BLaER1 treated with 17β-estradiol and CSF1 and Interleukin-3, amounts not matched to agents 10 nM and 100 nM (cell line): ENCODE measurements at regions not wholly inside any gene's neighbourhood (a gene's known extent, or its start where the extent isn't known, plus 50 kb on each side); places are given as distances from the start of the nearest gene placed in this dataset.

ENCODE experiments used
- H3K27ac ChIP-seq, 11 experiments: shearing (Covaris generic); formaldehyde crosslinking; 2 replicates each; pipeline ENCODE4 v1.8.1; 2022
- H3K27me3 ChIP-seq, 11 experiments: shearing (Covaris generic); formaldehyde crosslinking; 2 replicates each; pipeline ENCODE4 v1.8.1; 2022
- H3K36me3 ChIP-seq, 11 experiments: shearing (Covaris generic); formaldehyde crosslinking; 2 replicates each; pipeline ENCODE4 v1.8.1; 2022
- H3K4me1 ChIP-seq, 10 experiments: shearing (Covaris generic); formaldehyde crosslinking; 2 replicates each; pipeline ENCODE4 v1.8.1; 2022
- H3K4me2 ChIP-seq, 11 experiments: shearing (Covaris generic); formaldehyde crosslinking; 2 replicates each; pipeline ENCODE4 v1.8.1; 2022
- H3K4me3 ChIP-seq, 10 experiments: shearing (Covaris generic); formaldehyde crosslinking; 2 replicates each; pipeline ENCODE4 v1.8.1; 2022
- H3K9ac ChIP-seq, 11 experiments: shearing (Covaris generic); formaldehyde crosslinking; 2 replicates each; pipeline ENCODE4 v1.8.1; 2022
- H3K9me3 ChIP-seq, 11 experiments: shearing (Covaris generic); formaldehyde crosslinking; replicated peaks in 1 of 11; 2 replicates each; pipeline ENCODE4 v1.8.1; 2022
- H4K20me1 ChIP-seq, 11 experiments: shearing (Covaris generic); formaldehyde crosslinking; 2 replicates each; pipeline ENCODE4 v1.8.1; 2022
- Cebpa-rat ChIP-seq, 11 experiments: shearing (Covaris generic); IDR thresholded peaks; 2 replicates each; pipeline ENCODE4 v1.8.1; 2022

- no peak overlapping the region for H3K4me3 ChIP-seq
- H3K4me2 ChIP-seq = no peak overlapping the region
- no peaks in the 10 kb centered on the region for H3K4me1 ChIP-seq
- TF ChIP-seq Cebpa-rat (IDR thresholded peaks at IDR 0.05) = no peak
- H4K20me1 ChIP-seq = no peaks in the 10 kb centered on the region
- H3K9ac ChIP-seq = no peak overlapping the region
- H3K27me3 ChIP-seq = no peaks in the 10 kb centered on the region
- no peak overlapping the region for H3K27ac ChIP-seq
- H3K9me3 ChIP-seq = peaks cover 0 to 12% (median 0%) of the 10 kb centered on the region in 11 experiments; a peak in 4 of 22 replicates
- H3K36me3 ChIP-seq = no peaks in the 10 kb centered on the region
Observed at GRCh38 chr6:140970485-140970884, 1162.2 kb upstream of the GJE1 start.

DNA sequence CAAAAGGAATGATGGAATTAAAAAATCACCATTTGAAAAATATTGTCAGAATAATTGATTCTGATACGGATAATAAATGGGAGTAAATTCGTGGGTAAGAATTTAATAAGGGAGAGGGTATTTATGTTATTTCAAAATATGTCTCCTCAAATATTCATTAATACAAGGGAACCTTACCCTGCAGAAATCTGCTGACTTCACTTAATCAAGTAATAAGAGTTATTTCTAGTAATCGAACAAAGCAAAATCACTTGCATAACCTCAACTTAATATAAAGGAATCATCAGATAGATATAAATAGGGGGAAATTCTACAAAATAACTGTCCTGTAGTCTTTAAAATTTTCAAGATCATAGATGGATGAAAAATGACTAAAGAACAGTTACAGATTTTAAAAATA, 1164.7 kb upstream of the GJE1 start:
- no peak overlapping the region for H3K27ac ChIP-seq
- no peaks in the 10 kb centered on the region for H3K4me1 ChIP-seq
- no peak overlapping the region for H3K4me2 ChIP-seq
- no peaks in the 10 kb centered on the region for H3K27me3 ChIP-seq
- H3K9ac ChIP-seq = no peak overlapping the region
- H3K9me3 ChIP-seq = peaks cover 0 to 12% (median 0%) of the 10 kb centered on the region in 11 experiments; a peak in 4 of 22 replicates
- no peaks in the 10 kb centered on the region for H4K20me1 ChIP-seq
- no peak overlapping the region for H3K4me3 ChIP-seq
- H3K36me3 ChIP-seq = no peaks in the 10 kb centered on the region
- TF ChIP-seq Cebpa-rat (IDR thresholded peaks at IDR 0.05) = no peak

DNA sequence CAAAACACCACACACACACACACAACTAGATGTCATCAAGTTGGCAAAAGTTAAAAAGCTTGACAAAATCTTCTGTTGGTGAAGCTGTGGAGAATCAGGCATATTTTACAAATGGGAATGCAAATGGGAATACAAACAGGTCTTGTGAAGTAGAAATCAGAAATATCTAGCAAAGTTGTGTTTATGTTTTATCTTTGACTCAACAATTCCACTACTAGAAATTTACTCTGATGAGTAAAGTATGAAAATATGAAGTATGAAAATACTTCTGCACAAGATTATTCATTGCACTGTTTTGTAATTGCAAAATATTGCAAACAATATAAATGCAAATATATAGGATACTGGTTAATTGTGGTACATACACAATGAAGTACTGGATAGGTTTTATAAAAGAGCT, 1166.0 kb upstream of the GJE1 start:
- Histone ChIP-seq H3K4me2 (no peak overlapping the region), H3K36me3 (no peaks in the 10 kb centered on the region), H3K27ac (no peak overlapping the region), H3K4me1 (no peaks in the 10 kb centered on the region), H3K9me3 (peaks cover 0 to 3% (median 0%) of the 10 kb centered on the region in 11 experiments; a peak in 3 of 22 replicates), H3K27me3 (no peaks in the 10 kb centered on the region), H4K20me1 (no peaks in the 10 kb centered on the region), H3K9ac (no peak overlapping the region), H3K4me3 (no peak overlapping the region)
- no peak for TF ChIP-seq Cebpa-rat (IDR thresholded peaks at IDR 0.05)

- Histone ChIP-seq H3K27ac (no peak overlapping the region), H3K27me3 (no peaks in the 10 kb centered on the region), H3K4me1 (no peaks in the 10 kb centered on the region), H3K9me3 (no peaks in the 10 kb centered on the region), H3K4me2 (no peak overlapping the region), H4K20me1 (no peaks in the 10 kb centered on the region), H3K36me3 (no peaks in the 10 kb centered on the region), H3K4me3 (no peak overlapping the region), H3K9ac (no peak overlapping the region)
- no peak for TF ChIP-seq Cebpa-rat (IDR thresholded peaks at IDR 0.05)
Observed at GRCh38 chr6:140960566-140960965, 1172.2 kb upstream of the GJE1 start.

GRCh38 chr6:140957386-140957785, 1175.3 kb upstream of the GJE1 start:
- H3K36me3 ChIP-seq = no peaks in the 10 kb centered on the region
- H3K4me1 ChIP-seq = no peaks in the 10 kb centered on the region
- H3K9ac ChIP-seq = no peak overlapping the region
- no peak overlapping the region for H3K27ac ChIP-seq
- no peak overlapping the region for H3K4me3 ChIP-seq
- no peak for TF ChIP-seq Cebpa-rat (IDR thresholded peaks at IDR 0.05)
- H3K9me3 ChIP-seq = no peaks in the 10 kb centered on the region
- no peaks in the 10 kb centered on the region for H4K20me1 ChIP-seq
- H3K27me3 ChIP-seq = no peaks in the 10 kb centered on the region
- H3K4me2 ChIP-seq = no peak overlapping the region

GRCh38 chr6:140956571-140957369, 1176.0 kb upstream of the GJE1 start:
- Histone ChIP-seq H4K20me1 (no peaks in the 10 kb centered on the region), H3K27ac (no peak overlapping the region), H3K4me3 (no peak overlapping the region), H3K9me3 (no peaks in the 10 kb centered on the region), H3K4me1 (no peaks in the 10 kb centered on the region), H3K9ac (no peak overlapping the region), H3K36me3 (no peaks in the 10 kb centered on the region), H3K4me2 (no peak overlapping the region), H3K27me3 (no peaks in the 10 kb centered on the region)
- TF ChIP-seq Cebpa-rat (IDR thresholded peaks at IDR 0.05) = no peak

GRCh38 chr6:140940251-140940925, 1192.3 kb upstream of the GJE1 start:
- Histone ChIP-seq H3K4me1 (no peaks in the 10 kb centered on the region), H4K20me1 (no peaks in the 10 kb centered on the region), H3K36me3 (0 out of 22 replicates have a peak, but pooled peaks cover 0 to 4% (median 0%) of the 10 kb centered on the region in 11 experiments), H3K4me2 (no peak overlapping the region), H3K9ac (no peak overlapping the region), H3K27ac (no peak overlapping the region), H3K27me3 (no peaks in the 10 kb centered on the region), H3K4me3 (no peak overlapping the region), H3K9me3 (peaks cover 13 to 18% (median 17%) of the 10 kb centered on the region in 11 experiments)
- TF ChIP-seq Cebpa-rat (IDR thresholded peaks at IDR 0.05) = no peak

DNA sequence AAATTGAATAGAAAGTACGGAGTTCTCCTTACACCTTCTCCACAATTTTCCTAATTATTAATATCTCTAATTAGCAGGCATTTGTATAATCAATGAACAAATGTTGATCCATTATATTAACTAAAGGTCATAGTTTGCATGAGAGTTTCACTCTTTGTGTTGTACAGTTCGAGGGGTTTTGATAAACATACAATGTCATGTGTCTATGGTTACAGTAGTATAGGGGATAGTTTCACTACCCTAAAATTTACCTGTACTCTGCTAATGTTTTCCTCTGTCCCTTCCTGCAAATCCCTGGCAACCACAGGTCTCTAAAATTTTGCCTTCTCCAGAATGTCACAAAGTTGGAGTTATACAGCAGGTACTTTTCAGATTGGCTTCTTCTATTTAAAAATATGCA, 1199.8 kb upstream of the GJE1 start:
- Histone ChIP-seq H4K20me1 (no peaks in the 10 kb centered on the region), H3K36me3 (no peaks in the 10 kb centered on the region), H3K27me3 (no peaks in the 10 kb centered on the region), H3K4me3 (no peak overlapping the region), H3K9me3 (peaks cover 0 to 5% (median 0%) of the 10 kb centered on the region in 11 experiments; a peak in 2 of 22 replicates), H3K27ac (no peak overlapping the region), H3K4me1 (no peaks in the 10 kb centered on the region), H3K9ac (no peak overlapping the region), H3K4me2 (no peak overlapping the region)
- TF ChIP-seq Cebpa-rat (IDR thresholded peaks at IDR 0.05) = no peak

- no peaks in the 10 kb centered on the region for H3K4me1 ChIP-seq
- no peaks in the 10 kb centered on the region for H4K20me1 ChIP-seq
- no peaks in the 10 kb centered on the region for H3K36me3 ChIP-seq
- peaks cover 0 to 5% (median 0%) of the 10 kb centered on the region in 11 experiments; a peak in 2 of 22 replicates for H3K9me3 ChIP-seq
- no peak overlapping the region for H3K9ac ChIP-seq
- H3K27me3 ChIP-seq = no peaks in the 10 kb centered on the region
- no peak overlapping the region for H3K4me2 ChIP-seq
- no peak overlapping the region for H3K27ac ChIP-seq
- H3K4me3 ChIP-seq = no peak overlapping the region
- TF ChIP-seq Cebpa-rat (IDR thresholded peaks at IDR 0.05) = no peak
Observed at GRCh38 chr6:140931581-140931980, 1201.1 kb upstream of the GJE1 start.
